Lung (tissue), 11 donors: ENCODE measurements at regions not wholly inside any gene's neighbourhood (a gene's known extent, or its start where the extent isn't known, plus 50 kb on each side); places are given as distances from the start of the nearest gene placed in this dataset.

ENCODE experiments used
- ATAC-seq: fragments of 200-7000 bp; cut with Tn5 transposase; one replicate; pipeline ENCODE4 v1.9.1; 2020; ENCODE audit warnings: moderate number of reproducible peaks; ENCODE audit not compliant: insufficient read depth, low FRiP score
- DNase-seq, 3 donors: peaks; one replicate each; pipeline ENCODE4 v3.0.0-alpha.2; 2013 to 2017
- H3K27ac ChIP-seq, 2 donors: one replicate each; pipeline ENCODE4 v1.5.1; 2013; ENCODE audit warnings: mild to moderate bottlenecking in 2 of 2, moderate library complexity in 2 of 2, control low read depth in 1 of 2, inconsistent platforms in 1 of 2, low read depth in 1 of 2, low read length in 1 of 2
- H3K27me3 ChIP-seq, 3 donors: one replicate each; pipeline ENCODE4 v1.5.1; 2013; ENCODE audit warnings: low read length in 2 of 3; ENCODE audit not compliant: control insufficient read depth in 3 of 3, insufficient read depth in 3 of 3
- H3K36me3 ChIP-seq, 4 donors: one replicate each; pipeline ENCODE4 v1.5.1; 2013; ENCODE audit warnings: low read length in 4 of 4, mild to moderate bottlenecking in 1 of 4, moderate library complexity in 1 of 4; ENCODE audit not compliant: control insufficient read depth in 4 of 4, insufficient read depth in 4 of 4
- H3K4me1 ChIP-seq, 5 donors: one replicate each; pipeline ENCODE4 v1.5.1; 2013; ENCODE audit warnings: low read length in 5 of 5, mild to moderate bottlenecking in 2 of 5, moderate library complexity in 1 of 5; ENCODE audit not compliant: control insufficient read depth in 5 of 5, insufficient read depth in 5 of 5
- H3K4me3 ChIP-seq: one replicate; pipeline ENCODE4 v1.5.1; 2013; ENCODE audit warnings: mild to moderate bottlenecking, control low read depth, moderate library complexity
- H3K9ac ChIP-seq, 2 donors: one replicate each; pipeline ENCODE4 v1.5.1; 2013; ENCODE audit warnings: low read length in 2 of 2, control low read depth in 1 of 2; ENCODE audit not compliant: insufficient read depth in 1 of 2
- H3K9me3 ChIP-seq, 4 donors: one replicate each; pipeline ENCODE4 v1.5.1; 2013; ENCODE audit warnings: low read length in 3 of 4, mild to moderate bottlenecking in 1 of 4, moderate library complexity in 1 of 4; ENCODE audit not compliant: control insufficient read depth in 4 of 4, insufficient read depth in 3 of 4
- WGBS, 2 donors: extraction: QIAGEN DNeasy Blood & Tissue Kit; methylation state at CpG; one replicate each; pipeline ENCODE4 v1.1.7; 2013; 5-methylcytosine and 5-hydroxymethylcytosine counted together
- TF ChIP-seq, protein P1 (sequence below): IDR thresholded peaks from 2 replicates; pipeline ENCODE4 v1.5.1; 2012; ENCODE audit warnings: mild to moderate bottlenecking; ENCODE audit errors: control extremely low read depth, extremely low read depth
- donor health status: control.
- donor health status: control.
- donor health status: Bipolar disorder and iron deficiency.
- donor health status: healthy.
- donor health status: DM: yes; HTN: yes; CAD: no.

DNA sequence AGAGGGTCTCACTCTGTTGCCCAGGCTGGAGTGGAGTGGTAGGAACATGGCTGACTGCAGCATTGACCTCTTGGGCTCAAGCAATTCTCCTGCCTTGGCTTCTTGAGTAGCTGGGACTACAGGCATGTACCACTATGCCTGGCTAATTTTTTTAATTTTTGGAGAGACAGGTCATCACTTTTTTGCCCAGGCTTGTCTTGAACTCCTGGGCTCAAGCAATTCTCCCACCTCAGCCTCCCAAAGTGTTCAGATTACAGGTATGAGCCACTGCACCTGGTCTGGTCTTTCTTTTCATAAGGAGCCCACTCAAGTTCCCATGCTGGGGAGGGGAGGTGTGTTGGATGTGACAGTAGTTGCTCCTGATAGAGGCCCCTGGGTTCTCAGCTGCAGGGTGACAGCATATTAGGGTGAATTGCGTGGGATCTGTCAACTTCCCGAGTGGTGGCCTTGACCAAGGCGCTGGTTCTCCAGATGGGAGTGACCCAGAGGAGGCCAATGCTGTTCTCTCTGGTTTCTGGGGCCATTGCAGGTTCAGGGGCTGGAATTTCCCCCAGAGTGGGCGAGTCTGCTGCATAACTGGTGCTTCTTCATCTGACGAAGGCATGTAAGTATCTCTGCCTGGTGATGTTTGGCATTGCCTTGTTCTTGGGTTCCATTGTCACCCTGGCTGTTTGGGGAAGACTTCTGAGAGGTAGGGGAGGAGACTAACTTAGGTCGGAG is 52.4 kb upstream of the ESRRB start:
- peaks cover 0 to 9% (median 0%) of the 10 kb centered on the region in 3 donors for H3K27me3 ChIP-seq
- peaks cover 0 to 3% (median 0%) of the 10 kb centered on the region in 4 donors for H3K9me3 ChIP-seq
- H3K36me3 ChIP-seq = no peaks in the 10 kb centered on the region
- no peak overlapping the region for H3K4me3 ChIP-seq
- H3K4me1 ChIP-seq = no peaks in the 10 kb centered on the region
- ATAC-seq = no peak
- TF ChIP-seq, protein P1, sequence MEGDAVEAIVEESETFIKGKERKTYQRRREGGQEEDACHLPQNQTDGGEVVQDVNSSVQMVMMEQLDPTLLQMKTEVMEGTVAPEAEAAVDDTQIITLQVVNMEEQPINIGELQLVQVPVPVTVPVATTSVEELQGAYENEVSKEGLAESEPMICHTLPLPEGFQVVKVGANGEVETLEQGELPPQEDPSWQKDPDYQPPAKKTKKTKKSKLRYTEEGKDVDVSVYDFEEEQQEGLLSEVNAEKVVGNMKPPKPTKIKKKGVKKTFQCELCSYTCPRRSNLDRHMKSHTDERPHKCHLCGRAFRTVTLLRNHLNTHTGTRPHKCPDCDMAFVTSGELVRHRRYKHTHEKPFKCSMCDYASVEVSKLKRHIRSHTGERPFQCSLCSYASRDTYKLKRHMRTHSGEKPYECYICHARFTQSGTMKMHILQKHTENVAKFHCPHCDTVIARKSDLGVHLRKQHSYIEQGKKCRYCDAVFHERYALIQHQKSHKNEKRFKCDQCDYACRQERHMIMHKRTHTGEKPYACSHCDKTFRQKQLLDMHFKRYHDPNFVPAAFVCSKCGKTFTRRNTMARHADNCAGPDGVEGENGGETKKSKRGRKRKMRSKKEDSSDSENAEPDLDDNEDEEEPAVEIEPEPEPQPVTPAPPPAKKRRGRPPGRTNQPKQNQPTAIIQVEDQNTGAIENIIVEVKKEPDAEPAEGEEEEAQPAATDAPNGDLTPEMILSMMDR = no peak
- H3K27ac ChIP-seq = no peak overlapping the region
- H3K9ac ChIP-seq = no peak overlapping the region
- DNase-seq = no peak
- WGBS, 2 donors = 83% methylated on average over 6 of the region's 6 CpGs

DNA sequence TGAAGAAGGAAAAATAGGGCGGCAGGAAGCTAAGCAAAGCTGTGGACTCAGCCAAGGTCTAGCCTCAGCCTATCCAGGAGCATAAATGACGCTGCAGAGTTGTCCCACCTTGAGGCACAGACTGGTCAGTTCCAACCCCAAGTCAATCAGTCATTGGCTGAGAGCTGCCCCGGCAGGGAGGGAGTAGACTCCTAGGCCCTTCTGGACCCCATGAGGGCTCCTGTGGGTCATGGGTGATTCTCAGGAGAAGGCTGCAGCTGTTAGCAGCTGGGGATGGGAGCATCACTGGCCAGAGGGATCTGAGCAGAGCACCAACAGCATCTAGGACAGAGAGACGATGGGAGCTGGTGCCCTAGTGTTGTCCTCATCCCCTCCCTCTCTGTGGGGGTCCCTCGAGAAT is 51.8 kb upstream of the ESRRB start:
- Histone ChIP-seq H3K27me3 (peaks cover 0 to 15% (median 3%) of the 10 kb centered on the region in 3 donors), H3K9ac (no peak overlapping the region), H3K4me3 (no peak overlapping the region), H3K4me1 (no peaks in the 10 kb centered on the region), H3K27ac (no peak overlapping the region), H3K36me3 (no peaks in the 10 kb centered on the region), H3K9me3 (peaks cover 0 to 3% (median 0%) of the 10 kb centered on the region in 4 donors)
- TF ChIP-seq, protein P1 = no peak
- ATAC-seq (no peak), DNase-seq (no peak)
- WGBS, 2 donors = 74 to 88% methylated on average over 5 of the region's 5 CpGs
